ENCODE measurements at regions not wholly inside any gene's neighbourhood (a gene's known extent, or its start where the extent isn't known, plus 50 kb on each side); places are given as distances from the start of the nearest gene placed in this dataset.

DNA sequence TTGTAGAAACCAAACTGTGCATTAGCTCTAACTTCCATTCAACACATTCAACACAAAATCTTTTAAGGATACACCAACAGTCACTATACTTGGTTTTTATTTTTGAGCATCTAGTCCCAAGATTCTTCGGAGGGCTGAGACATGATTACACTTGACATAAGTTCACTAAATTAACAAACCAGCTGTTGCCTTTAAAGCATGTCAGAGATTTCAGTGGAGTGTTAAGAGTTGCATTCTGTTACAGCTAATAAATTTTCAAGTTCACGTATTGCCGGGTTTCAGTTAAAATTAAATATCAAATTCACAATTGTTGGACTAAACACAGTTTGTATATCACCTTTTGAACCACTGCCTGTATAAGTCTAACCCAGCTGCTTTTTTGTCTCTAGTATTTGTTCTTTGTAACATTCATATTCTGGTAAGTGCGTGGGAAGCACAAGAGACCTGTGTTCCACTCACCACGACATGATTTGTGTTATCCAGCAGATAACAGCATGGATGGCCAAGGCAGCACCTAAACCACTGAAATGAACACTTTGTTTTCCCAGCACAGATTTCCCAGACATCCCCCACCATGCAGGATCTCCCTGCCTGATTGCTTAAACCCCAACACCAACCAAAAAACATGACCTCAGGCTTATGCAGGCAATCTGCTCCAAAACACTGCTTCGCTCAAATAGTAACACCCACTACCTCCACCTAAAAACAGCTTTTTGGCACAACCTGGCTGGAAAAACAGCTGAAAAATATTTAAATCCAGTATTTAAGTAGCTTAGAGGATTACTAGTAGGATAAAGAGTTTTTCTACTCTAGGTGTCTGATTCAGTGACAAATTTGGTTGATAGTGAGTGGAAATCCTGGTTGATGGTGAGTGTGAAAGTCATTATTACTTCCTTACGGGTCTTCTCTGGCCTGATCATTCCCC, 286.5 kb upstream of the NT5E start:
- TF ChIP-seq, protein P1, sequence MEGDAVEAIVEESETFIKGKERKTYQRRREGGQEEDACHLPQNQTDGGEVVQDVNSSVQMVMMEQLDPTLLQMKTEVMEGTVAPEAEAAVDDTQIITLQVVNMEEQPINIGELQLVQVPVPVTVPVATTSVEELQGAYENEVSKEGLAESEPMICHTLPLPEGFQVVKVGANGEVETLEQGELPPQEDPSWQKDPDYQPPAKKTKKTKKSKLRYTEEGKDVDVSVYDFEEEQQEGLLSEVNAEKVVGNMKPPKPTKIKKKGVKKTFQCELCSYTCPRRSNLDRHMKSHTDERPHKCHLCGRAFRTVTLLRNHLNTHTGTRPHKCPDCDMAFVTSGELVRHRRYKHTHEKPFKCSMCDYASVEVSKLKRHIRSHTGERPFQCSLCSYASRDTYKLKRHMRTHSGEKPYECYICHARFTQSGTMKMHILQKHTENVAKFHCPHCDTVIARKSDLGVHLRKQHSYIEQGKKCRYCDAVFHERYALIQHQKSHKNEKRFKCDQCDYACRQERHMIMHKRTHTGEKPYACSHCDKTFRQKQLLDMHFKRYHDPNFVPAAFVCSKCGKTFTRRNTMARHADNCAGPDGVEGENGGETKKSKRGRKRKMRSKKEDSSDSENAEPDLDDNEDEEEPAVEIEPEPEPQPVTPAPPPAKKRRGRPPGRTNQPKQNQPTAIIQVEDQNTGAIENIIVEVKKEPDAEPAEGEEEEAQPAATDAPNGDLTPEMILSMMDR (IDR thresholded peaks at IDR 0.05; ENCODE audit: low read length): no peak
- TF ChIP-seq EZH2 (IDR thresholded peaks at IDR 0.05; ENCODE audit: borderline replicate concordance, low read length): no peak
